PC-9 (cell line): ENCODE measurements at regions not wholly inside any gene's neighbourhood (a gene's known extent, or its start where the extent isn't known, plus 50 kb on each side); places are given as distances from the start of the nearest gene placed in this dataset.

Experiments used
- BruUV-seq: library from RNA; stranded (reverse); fragments of 400-500 nt; replicated peaks from 2 replicates; lab custom pipeline; 2021; lab: Mats Ljungman, UMichigan
- CTCF ChIA-PET: fragments of 300-600 bp; sonication (Branson Sonifier 250); formaldehyde crosslinking; loops from one replicate; lab custom pipeline; 2022; ENCODE audit warnings: antibody characterized with exemption; lab: Charles Lee
- POLR2A ChIA-PET: fragments of 300-600 bp; sonication (Branson Sonifier 250); formaldehyde crosslinking; loops from one replicate; lab custom pipeline; 2022; ENCODE audit warnings: antibody characterized with exemption; ENCODE audit not compliant: unreplicated experiment; lab: Charles Lee
- DNase-seq, 2 experiments: peaks; one replicate each; pipeline versions ENCODE4 v3.0.0 to v3.0.0-alpha.2; 2015 to 2022; ENCODE audit warnings: mixed read lengths in 1 of 2
- H2AFZ ChIP-seq: fragments of 200-600 bp; sonication (generic); 2 replicates; pipeline ENCODE4 v1.8.1; 2017; ENCODE audit warnings: antibody characterized with exemption
- H3F3A ChIP-seq: fragments of 200-600 bp; sonication (generic); 2 replicates; pipeline ENCODE4 v1.8.1; 2017; ENCODE audit warnings: antibody characterized with exemption, mild to moderate bottlenecking, low read depth; ENCODE audit not compliant: insufficient read depth
- H3K27ac ChIP-seq: fragments of 200-600 bp; sonication (generic); 2 replicates; pipeline ENCODE4 v1.6.1; 2016; ENCODE audit warnings: mixed run types
- H3K27me3 ChIP-seq: fragments of 200-600 bp; sonication (generic); 2 replicates; pipeline ENCODE4 v1.6.1; 2016; ENCODE audit warnings: low read depth, mixed run types; ENCODE audit not compliant: insufficient read depth
- H3K36me3 ChIP-seq: fragments of 200-600 bp; sonication (generic); 2 replicates; pipeline ENCODE4 v1.6.1; 2016; ENCODE audit warnings: low read depth, mixed run types
- H3K4me1 ChIP-seq: fragments of 200-600 bp; sonication (generic); replicated peaks from 2 replicates; pipeline ENCODE4 v1.6.1; 2016; ENCODE audit warnings: mixed run types; ENCODE audit not compliant: insufficient read depth
- H3K4me2 ChIP-seq: fragments of 200-600 bp; sonication (generic); 2 replicates; pipeline ENCODE4 v1.6.1; 2017; ENCODE audit warnings: mixed run types
- H3K4me3 ChIP-seq: fragments of 200-600 bp; sonication (generic); 2 replicates; pipeline ENCODE4 v1.6.1; 2016; ENCODE audit warnings: mixed run types
- H3K79me2 ChIP-seq: fragments of 200-600 bp; sonication (generic); 2 replicates; pipeline ENCODE4 v1.6.1; 2017; ENCODE audit warnings: low read depth, mixed run types
- H3K9me2 ChIP-seq: fragments of 200-600 bp; sonication (generic); 2 replicates; pipeline ENCODE4 v1.8.1; 2017; ENCODE audit warnings: mild to moderate bottlenecking; ENCODE audit not compliant: insufficient read depth
- H3K9me3 ChIP-seq: fragments of 200-600 bp; sonication (generic); 2 replicates; pipeline ENCODE4 v1.8.1; 2016; ENCODE audit warnings: low read depth; ENCODE audit not compliant: insufficient read depth
- H4K20me1 ChIP-seq: fragments of 200-600 bp; sonication (generic); 2 replicates; pipeline ENCODE4 v1.8.1; 2017; ENCODE audit not compliant: insufficient read depth
- CTCF ChIP-seq: fragments of 200-600 bp; sonication (generic); conservative IDR thresholded peaks from 2 replicates; pipeline ENCODE4 v1.6.1; 2017; ENCODE audit warnings: mixed run types, antibody characterized with exemption, mild to moderate bottlenecking, moderate library complexity
- EZH2 ChIP-seq: fragments of 200-600 bp; sonication (generic); IDR thresholded peaks from 2 replicates; pipeline ENCODE4 v1.8.0; 2017; ENCODE audit warnings: antibody characterized with exemption, low read depth
- intact Hi-C: fragments of 100-400 bp; cut with micrococcal nuclease; formaldehyde crosslinking; loops from one replicate; pipeline ENCODE4 v1.10.0; 2022; ENCODE audit not compliant: unreplicated experiment

GRCh38 chr1:82722608-82723007 is 921.9 kb downstream of the ADGRL2 start:
- no peak for DNase-seq
- no peaks in the 10 kb centered on the region for H3K4me1 ChIP-seq
- no peaks in the 10 kb centered on the region for H3K79me2 ChIP-seq
- H4K20me1 ChIP-seq: no peaks in the 10 kb centered on the region
- H3K9me3 ChIP-seq: no peaks in the 10 kb centered on the region
- no peak overlapping the region for H3K4me2 ChIP-seq
- ChIA-PET POLR2A (no interaction called here), CTCF (no interaction called here)
- BruUV-seq: no TSS peak
- no peaks in the 10 kb centered on the region for H3F3A ChIP-seq
- intact Hi-C loops: no loop called here
- TF ChIP-seq CTCF (no peak), EZH2 (no peak)
- H3K27me3 ChIP-seq: no peaks in the 10 kb centered on the region
- H2AFZ ChIP-seq: no peak overlapping the region
- H3K27ac ChIP-seq: no peak overlapping the region
- H3K9me2 ChIP-seq: no peaks in the 10 kb centered on the region
- no peak overlapping the region for H3K4me3 ChIP-seq
- no peaks in the 10 kb centered on the region for H3K36me3 ChIP-seq

GRCh38 chr1:82721702-82722101 is 921.0 kb downstream of the ADGRL2 start:
- intact Hi-C loops: no loop called here
- Histone ChIP-seq H3K4me3 (no peak overlapping the region), H3K9me3 (no peaks in the 10 kb centered on the region), H3K27ac (no peak overlapping the region), H3K9me2 (no peaks in the 10 kb centered on the region), H2AFZ (no peak overlapping the region), H3F3A (no peaks in the 10 kb centered on the region), H3K4me1 (no peaks in the 10 kb centered on the region), H3K79me2 (no peaks in the 10 kb centered on the region), H3K27me3 (no peaks in the 10 kb centered on the region), H3K36me3 (no peaks in the 10 kb centered on the region), H3K4me2 (no peak overlapping the region), H4K20me1 (no peaks in the 10 kb centered on the region)
- DNase-seq: no peak
- ChIA-PET POLR2A (no interaction called here), CTCF (no interaction called here)
- BruUV-seq: no TSS peak
- TF ChIP-seq EZH2 (no peak), CTCF (no peak)

- no peaks in the 10 kb centered on the region for H3K27me3 ChIP-seq
- TF ChIP-seq EZH2: no peak
- no peak for TF ChIP-seq CTCF
- no peak for DNase-seq
- CTCF ChIA-PET: no interaction called here
- intact Hi-C loops: no loop called here
- no peak overlapping the region for H3K4me2 ChIP-seq
- no peak overlapping the region for H2AFZ ChIP-seq
- no peak overlapping the region for H3K27ac ChIP-seq
- H3K4me1 ChIP-seq: no peaks in the 10 kb centered on the region
- H3K9me3 ChIP-seq: no peaks in the 10 kb centered on the region
- POLR2A ChIA-PET: no interaction called here
- H4K20me1 ChIP-seq: no peaks in the 10 kb centered on the region
- no peak overlapping the region for H3K4me3 ChIP-seq
- no peaks in the 10 kb centered on the region for H3K9me2 ChIP-seq
- H3K79me2 ChIP-seq: no peaks in the 10 kb centered on the region
- H3K36me3 ChIP-seq: no peaks in the 10 kb centered on the region
- no TSS peak for BruUV-seq
- H3F3A ChIP-seq: no peaks in the 10 kb centered on the region
Observed at GRCh38 chr1:82718719-82719419, 918.1 kb downstream of the ADGRL2 start.
